ENCODE measurements at regions not wholly inside any gene's neighbourhood (a gene's known extent, or its start where the extent isn't known, plus 50 kb on each side); places are given as distances from the start of the nearest gene placed in this dataset.

GRCh38 chr3:153567556-153567955 is 405.5 kb downstream of the RAP2B start:
- no peak for TF ChIP-seq POLR2A (IDR thresholded peaks at IDR 0.05)
- no peak for TF ChIP-seq POLR2AphosphoS5 (IDR thresholded peaks at IDR 0.05)

Measured in breast epithelium (tissue), 3 donors.